Activated T-helper 1 cell treated with Interleukin-2 at 50 U/mL for 16 hours (primary cell): ENCODE measurements at regions not wholly inside any gene's neighbourhood (a gene's known extent, or its start where the extent isn't known, plus 50 kb on each side); places are given as distances from the start of the nearest gene placed in this dataset.
"Not testable (repeated sequence)": the region's sequence is repeated elsewhere in the genome, so short reads cannot be mapped to it uniquely, and the experiment has no call there.

Experiments used
- DNase-seq: peaks from one replicate; pipeline ENCODE4 v3.0.0-alpha.2; 2020; ENCODE audit warnings: low read depth

DNA sequence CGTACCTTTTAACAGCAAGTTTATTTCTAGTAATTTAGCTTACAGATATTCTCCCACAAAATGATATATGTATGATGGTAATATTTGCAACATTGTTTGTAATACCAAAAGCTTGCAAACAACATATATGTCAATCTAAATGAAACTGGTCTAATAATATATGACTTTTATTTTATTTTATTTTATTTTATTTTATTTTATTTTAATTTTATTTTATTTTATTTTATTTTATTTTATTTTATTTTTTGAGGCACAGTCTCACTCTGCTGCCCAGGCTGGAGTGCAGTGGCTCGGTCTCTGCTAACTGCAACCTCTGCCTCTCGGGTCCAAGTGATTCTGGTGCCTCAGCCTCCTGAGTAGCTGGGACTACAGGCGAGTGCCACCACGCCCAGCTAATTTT lies 94.6 kb upstream of the ABCA1 start:
- DNase-seq, result not testable (repeated sequence)

DNA sequence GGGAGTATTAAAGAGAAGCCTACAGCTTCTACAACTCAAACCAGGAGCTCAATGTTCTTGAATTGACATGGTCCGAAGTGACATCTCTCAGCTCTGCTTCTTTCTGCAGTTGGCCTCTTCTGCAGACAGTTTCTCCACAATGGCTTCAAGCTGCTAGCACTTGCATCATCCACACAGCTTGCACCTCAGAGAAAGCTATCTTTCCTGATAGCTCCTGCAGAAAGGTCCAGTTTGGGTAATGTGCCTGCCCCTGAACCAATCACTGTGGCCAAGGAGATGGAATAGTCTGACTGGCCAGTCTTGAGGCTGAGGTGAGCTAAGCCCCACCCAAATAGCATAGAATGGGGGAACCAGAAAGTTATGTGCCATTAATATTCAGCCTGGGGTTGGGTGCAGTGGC lies 95.8 kb upstream of the ABCA1 start:
- no peak for DNase-seq

DNA sequence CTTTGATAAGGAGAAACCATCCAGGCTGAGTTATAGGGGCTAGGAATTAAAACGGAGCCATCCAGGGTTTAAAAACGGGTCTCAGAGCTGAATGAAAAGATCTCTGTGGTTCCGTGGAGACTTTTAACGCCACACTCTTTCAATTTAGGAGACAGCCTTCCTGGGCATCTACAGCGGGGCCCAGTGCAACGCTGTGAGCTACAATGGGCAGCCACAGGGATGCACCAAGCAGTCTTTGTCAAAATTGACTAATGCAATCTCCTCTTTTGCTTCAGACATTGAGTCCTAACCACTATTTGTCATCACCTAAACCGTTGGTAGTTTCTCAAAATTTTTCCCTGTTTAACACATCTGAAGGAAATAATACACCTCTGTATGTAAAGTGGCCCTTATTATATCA lies 96.6 kb upstream of the ABCA1 start:
- no peak for DNase-seq

DNA sequence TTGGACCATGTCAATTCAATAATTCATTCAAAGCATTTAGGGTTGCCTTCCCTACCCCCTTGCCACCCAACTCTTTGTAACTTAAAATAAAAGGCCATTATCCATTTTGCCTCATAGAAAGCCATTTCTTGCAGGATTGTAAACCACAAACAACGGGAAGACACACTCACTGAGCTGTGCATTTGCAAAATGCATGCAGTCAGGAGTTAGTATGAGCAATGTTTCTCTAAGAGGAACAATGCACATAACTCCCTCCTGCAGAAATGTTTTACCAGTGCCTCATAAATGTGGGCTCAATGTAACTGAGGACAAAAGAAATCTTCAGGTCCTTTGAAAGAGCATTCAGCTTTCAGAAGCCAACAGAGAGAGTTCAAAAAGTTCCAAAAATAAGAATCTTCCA lies 98.5 kb upstream of the ABCA1 start:
- DNase-seq, result no peak

DNA sequence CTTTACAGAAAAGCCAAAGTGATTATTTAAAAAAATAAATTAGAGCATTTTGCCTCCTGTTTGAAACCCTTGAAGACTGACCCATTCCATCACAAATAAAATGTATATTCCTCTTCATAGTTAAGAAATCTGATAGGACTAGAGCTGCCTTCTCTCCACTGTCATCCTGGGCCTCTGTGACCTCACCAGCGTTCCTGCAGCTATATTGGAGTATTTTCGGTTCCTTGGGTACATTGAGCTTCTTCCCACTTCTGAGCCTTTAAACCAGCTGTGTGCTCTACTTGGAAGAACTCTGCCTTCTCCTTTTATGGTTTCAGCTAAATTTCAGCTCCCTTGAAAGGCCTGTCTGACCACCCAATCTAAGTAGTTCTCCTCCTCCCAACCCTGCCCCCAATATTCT lies 99.1 kb upstream of the ABCA1 start:
- no peak for DNase-seq

DNA sequence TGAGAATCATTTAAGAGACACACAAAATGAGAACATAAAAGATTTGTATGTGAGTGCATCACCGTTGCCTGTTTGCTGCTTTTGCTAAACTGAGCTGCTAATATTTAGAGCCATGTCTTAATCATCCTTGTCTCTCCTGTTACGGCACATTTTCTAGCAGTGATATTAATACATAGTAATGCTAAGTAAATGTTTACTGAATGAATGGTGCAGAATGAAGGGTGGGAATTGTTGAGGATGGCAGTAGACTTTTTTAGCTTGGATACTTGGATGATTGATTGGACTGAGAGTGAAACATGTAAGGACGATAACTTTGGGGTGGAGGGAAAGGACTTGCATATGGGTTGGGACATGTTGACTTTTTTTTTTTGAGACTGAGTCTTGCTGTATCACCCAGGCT lies 102.3 kb upstream of the ABCA1 start:
- DNase-seq, result no peak

DNA sequence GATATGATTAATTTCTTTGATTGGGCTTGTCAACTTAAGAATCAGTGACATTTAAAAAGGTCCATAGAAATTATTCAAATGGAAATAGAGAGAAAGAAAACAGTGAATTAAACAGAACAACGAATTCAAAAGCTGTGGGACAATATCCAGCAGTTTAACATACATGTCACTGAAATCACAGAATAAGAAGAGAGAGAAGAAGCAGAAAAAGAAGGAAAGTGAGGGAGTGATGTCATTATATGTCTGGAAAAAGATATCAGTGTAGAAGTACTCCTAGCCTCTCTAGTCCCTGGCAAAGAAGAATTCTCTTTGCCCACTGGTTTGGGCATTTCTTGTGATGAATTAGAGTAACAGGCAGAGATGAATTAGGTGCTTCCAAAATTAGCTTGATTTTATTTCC lies 109.2 kb upstream of the ABCA1 start:
- DNase-seq, result no peak

DNA sequence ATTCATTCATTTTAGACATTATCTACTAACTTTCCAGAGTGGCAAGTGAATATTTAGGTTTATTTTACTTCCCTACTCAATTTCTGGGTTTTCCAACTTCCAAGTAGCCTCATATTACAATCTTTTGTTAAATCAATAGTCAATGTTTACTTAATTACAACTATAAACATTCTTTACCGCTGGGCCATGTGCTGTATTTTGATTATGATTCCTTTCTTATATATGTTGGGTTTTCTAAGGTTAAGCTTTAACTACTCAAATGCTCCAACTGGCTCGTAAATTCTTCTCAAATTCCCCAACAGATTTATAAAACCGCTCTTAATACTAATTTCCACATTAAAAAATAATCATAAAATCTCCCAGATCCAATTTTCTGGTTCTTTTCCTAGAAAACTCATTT lies 110.1 kb upstream of the ABCA1 start:
- no peak for DNase-seq

DNA sequence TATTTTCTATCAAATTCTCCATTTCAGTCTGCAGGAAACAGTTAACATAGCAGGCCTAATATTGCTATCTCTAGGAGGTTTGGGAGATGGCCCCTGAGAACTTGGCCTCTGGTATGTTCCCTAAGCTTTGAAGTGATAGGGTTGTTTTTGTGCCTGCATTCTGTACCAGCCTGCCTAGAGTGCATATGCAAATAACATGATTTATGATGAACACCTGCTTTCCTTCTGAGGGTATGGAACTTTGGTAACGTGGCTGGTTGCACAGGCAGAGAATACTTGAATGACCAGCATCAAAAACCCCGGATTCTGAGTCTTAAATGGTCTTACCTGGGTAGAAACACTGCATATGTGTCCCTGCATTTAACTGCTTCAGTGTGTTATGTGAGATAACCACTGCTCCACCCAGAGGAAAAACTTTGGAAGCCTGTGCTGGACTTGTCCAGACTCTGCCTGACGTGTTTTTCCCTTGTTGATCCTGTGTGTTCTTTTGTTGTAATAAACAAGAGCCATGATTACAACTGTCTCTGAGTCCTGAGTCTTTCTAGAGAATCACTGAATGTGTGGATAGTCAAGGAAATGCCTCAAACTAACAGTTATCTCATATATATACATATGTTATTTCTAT lies 111.3 kb upstream of the ABCA1 start:
- DNase-seq, result no peak

DNA sequence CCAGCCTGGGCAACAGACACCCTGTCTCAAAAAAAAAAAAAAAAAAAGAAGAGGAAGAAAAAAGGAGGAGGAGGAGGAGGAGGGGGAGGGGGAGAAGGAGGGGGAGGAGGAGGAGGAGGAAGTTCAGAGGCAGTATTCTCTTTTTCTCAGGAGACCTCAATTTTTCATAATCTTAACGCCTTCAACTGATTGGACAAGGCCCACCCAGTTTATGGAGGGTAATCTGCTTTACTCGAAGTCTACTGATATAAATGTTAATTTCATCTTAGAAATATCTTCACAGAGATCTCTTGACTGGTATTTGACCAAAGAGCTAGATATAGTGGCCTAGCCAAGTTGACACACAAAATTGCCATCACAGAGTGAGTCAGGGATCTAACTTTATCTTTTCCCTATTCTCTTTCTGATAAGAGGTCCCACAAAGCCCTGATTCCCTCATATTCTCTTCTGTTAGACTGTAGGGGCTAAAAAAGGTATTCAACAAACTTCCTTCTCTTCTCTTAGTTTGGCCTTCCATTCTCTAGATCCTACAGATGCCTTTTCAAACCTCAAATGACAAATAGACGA lies 115.5 kb upstream of the ABCA1 start:
- DNase-seq, result no peak

DNA sequence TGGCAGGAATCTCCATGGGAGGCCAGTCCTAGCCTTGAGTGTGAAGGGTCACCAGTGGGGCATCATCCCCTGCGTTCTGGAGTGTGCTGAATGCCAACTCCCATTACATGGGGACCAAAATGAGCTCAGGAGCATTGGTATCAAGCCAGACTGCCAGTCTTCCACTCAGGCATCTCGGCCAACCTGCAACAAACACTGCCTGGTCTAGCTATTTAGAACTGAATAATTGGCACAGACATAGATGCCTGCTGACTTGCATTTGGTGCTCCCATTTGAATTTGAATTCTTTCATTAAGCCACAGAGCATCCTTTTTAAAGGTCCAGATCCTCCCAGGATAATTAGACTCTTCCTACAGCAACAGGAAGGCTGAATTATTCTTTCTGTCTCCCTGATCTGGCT lies 116.6 kb upstream of the ABCA1 start:
- no peak for DNase-seq

DNA sequence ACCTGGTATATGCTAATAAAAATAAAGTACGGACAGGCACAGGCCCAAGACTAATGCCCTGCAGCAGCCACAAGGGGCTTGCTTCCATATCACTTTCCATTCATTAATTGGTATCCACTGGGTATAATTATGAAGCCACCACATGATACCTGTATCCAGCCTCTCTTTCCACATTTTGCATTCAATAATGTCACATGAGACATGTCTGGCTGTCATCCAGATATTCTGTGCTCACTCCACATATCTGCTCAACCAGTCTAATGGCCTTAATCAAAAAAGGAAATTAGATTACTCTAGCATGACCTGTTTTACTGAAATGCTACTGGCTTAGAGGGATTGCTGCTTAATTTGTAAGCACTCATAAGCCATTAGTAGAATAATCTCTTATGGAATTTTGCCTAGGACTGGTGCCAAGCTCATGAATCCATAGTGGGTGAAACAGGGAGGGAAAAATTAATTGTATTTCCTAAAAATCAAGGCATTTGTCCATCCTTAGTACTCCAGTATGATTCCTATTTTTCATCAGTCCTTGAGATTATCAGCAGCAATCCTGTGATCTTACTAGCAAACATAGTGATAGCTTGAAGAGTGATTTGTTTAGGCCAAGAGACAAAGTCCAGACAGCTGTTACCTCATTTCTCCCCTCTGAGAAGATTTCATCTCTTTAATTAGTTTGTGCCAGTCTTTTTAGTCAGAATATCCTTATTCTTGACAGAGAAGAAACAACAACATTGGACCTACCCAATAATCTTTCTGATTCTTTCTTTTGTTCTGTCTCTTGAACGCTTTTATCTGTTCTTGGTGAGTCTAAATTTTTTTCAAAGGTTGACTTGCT lies 119.2 kb upstream of the ABCA1 start:
- DNase-seq, result no peak

DNA sequence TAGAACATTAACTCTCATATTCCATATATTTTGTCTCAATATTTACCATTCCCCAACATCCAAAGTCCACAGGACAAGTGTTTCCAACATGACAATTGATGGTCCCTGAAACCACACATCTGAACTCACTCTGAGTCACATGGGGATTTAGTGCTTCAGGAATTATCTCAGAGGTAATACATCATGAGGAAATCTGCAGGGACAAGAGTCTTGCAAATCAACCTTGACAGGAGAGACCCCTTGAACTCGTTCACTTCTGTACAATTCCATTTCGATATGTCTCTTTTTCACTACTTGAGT lies 119.7 kb upstream of the ABCA1 start:
- no peak for DNase-seq

DNA sequence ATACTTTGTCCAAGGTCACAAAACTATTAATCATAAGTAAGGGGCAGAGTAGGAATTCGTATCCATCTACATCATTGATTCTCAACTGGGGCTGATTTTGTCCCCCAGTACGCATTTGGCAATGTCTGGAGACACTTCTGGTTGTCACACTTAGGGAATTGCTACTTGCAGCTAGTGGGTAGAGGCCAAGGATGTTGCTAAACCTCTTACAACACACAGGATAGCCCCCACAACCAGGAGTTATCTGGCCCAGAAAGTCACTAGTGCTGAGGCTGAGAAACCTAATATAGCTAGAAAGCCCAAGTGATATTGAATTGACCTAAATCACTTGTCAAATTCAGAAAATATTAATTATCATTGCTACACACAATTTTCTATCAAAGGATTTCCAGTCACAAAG lies 120.4 kb upstream of the ABCA1 start:
- DNase-seq, result no peak

DNA sequence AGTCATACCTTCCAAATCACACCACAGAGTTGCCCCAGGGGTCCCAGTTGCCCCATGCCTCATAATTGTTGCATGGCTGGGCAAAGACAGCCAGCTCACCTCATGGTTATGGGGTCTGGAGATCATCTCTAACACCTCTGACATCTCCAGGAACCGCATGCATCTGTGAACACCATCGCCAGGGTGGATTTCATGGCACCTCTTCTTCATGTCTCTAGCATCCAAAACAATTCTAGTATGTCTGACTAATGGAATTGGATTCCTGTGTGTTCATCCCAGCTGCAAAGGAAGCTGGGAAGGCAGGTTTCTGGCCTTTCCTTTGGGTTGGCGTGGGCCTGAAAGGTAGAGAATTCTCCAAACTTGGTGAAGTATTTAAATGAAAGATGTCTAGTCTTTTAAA lies 122.3 kb upstream of the ABCA1 start:
- no peak for DNase-seq

DNA sequence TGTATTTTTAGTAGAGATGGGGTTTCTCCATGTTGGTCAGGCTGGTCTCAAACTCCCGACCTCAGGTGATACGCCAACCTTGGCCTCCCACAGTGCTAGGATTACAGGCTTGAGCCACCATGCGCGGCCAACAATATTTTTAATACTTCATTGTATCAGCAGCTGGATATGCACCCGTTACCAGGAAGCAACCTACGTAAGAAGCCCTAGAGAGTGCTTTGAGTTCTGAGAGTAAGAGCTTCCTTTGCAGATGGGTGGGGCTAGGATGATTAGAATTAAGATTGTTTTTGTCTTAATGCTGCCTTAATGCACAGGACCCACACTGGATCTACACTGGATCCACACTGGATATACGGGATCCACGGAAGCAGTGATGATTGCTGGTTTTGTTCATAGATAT lies 123.9 kb upstream of the ABCA1 start:
- no peak for DNase-seq

DNA sequence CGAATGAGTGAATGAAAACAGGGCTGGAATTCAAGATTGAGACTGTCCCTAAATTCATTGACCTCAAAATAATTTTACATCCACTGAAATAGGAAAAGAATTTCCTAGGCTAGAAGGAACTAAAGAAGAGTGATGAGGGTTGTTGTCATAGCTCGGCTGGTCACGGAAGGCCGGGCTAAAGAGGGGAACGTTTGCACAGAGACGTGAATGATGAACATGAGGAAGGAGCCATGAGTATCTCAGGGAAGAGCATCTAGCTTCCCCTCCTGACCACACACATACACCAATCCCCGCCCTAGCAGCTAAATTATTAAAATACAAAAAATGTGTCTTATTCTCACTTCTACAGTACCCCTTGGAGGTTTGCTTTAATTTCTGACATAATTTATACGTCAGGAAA lies 124.4 kb upstream of the ABCA1 start:
- no peak for DNase-seq

DNA sequence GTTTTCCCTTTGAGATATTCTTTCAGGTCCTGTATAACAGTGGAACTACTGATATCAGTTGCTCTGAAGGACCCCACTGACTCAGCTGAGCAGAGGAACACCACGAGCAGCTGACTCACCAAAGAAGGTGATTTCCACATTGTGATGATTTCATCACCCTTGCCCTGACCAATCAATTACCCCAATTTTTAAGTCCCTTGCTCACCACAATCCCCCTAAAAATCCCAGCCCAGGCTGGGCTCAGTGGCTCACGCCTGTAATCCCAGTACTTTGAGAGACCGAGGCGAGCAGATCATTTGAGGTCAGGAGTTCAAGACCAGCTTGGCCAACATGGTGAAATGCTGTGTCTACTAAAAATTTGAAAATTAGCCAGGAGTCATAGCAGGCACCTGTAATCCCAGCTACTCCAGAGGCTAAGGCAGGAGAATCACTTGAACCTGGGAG lies 125.3 kb upstream of the ABCA1 start:
- no peak for DNase-seq

DNA sequence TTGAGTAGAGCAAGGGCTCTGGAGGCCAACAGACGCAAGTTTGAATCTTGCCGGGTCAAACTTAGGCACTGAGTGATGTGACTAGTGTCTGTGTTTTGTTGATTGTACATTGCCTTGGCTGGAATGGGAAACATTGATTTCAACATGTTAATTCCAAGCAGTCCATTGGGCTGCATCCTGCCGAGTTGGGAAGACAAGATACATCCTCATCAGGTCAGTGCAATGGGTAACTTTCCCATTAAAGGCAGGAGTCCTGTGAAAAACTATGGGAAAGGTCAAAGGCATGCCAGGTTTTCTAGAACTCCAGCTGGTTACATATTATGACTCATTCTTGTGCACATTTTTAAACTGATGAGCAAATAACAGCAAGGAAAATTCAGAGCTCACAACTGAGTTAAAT lies 126.5 kb upstream of the ABCA1 start:
- no peak for DNase-seq

DNA sequence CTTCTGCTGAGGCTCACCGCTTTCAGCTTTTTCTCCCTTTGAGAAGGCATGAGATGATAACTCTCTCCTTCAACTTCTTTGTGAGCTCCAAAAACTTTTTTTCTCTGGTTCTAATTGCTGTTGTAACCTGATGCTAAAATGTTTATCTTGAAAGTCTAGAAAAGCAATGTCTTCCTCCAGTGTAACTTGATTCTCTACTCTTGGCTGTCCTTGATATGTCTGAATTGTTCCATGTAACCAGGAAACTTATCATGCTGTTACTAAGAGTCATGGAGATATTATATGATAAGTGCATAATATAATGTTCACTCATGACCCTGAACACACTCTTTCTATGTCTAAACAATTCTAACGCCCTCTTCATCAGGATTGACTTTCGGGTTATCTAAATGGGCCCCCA lies 128.0 kb upstream of the ABCA1 start:
- DNase-seq, result no peak

DNA sequence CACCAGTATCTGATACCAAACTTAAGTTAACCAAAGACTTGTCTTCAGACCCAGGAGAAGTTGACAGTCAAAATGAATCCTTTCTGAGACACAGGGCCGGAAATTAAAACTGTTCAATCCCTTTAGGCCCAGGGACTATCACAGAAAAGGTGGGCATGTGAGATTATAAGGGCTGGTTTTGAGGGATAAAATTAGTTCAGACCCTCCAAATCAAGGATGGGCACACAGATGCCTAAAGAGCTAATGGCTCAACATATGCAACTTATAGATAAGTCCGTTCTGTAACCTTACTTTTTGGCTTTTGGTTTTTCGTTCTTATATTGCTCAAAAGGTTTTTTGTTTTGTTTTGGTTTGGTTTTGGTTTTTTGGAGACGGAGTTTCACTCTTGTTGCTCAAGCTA lies 129.6 kb upstream of the ABCA1 start:
- DNase-seq, result no peak

DNA sequence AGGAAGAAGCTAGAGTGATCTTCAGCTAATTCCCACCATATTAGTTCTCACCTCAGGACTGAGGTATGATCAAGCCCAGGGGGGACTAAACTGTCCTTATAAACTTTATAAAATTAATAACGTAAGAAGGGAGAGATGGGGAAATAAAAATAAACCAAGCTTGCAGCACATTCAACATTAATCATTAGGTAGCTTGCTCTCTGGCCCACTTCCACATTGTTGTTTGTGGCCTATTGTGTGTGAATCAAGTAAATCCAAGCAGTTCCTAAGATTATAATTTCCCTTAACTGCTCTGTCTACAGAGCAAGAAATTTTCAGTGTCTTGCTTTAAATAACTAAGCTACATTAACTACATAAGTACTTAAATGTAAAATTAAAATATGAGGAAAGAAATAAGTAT lies 131.3 kb upstream of the ABCA1 start:
- no peak for DNase-seq

DNA sequence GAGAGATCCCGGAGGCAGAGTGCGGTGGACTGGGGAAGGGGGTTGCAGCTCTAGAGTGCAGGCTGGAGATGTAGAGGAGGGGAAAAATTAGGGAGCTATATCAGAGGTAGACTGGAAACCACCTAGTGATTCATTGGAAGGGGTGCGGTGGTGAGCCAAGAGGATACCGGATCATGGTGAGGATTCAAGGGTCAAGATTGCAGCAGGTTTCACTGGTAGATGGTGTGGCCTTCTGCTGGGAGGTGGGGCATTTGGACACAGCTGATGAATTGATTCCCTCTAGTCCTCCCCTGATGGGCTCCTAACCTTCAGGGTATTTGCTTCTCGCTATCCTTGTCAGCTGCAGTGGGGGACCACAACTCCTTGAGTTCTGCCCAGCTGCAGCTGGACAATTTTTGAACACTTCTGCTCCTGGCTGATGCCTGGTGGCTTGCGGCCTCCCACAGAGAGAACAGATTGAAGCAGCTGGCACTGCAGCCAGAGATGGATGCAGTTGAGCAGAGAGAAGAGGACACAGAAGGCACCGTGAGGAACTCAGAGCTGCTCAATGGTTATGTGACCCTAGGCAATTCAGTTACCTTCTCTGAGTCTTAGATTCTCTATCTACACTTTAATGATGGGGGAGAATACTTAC lies 134.4 kb upstream of the ABCA1 start:
- no peak for DNase-seq
